HEK293 (cell line): ENCODE measurements at regions not wholly inside any gene's neighbourhood (a gene's known extent, or its start where the extent isn't known, plus 50 kb on each side); places are given as distances from the start of the nearest gene placed in this dataset.

ENCODE experiments used
- CTCF ChIA-PET: fragments of 350-600 bp; formaldehyde crosslinking; extraction: SDS; loops from one replicate; lab custom pipeline; 2021; ENCODE audit warnings: antibody characterized with exemption; lab: Yijun Ruan, JAX
- POLR2A ChIA-PET: fragments of 300-600 bp; formaldehyde crosslinking; extraction: SDS; loops from one replicate; lab custom pipeline; 2020; ENCODE audit warnings: antibody characterized with exemption, inconsistent platforms; lab: Yijun Ruan, JAX
- H3K27ac ChIP-seq: fragments of 200-500 bp; sonication (Bioruptor generic); 2 replicates; pipeline ENCODE4 v1.5.1; 2014; ENCODE audit warnings: low read depth, low read length, control low read depth, inconsistent platforms; ENCODE audit errors: extremely low read depth
- H3K36me3 ChIP-seq, 2 experiments: fragments of 200-500 bp in 1 of 2; sonication (Bioruptor generic) in 1 of 2; 1 replicate in 1 of 2; 2 replicates in 1 of 2; pipeline ENCODE4 v1.5.1; 2014 to 2017; ENCODE audit warnings: inconsistent platforms in 2 of 2, low read length in 2 of 2; ENCODE audit not compliant: control insufficient read depth in 2 of 2, insufficient read depth in 1 of 2
- H3K4me1 ChIP-seq: fragments of 200-500 bp; sonication (Bioruptor generic); 2 replicates; pipeline ENCODE4 v1.5.1; 2014; ENCODE audit warnings: mild to moderate bottlenecking, low read length, inconsistent platforms; ENCODE audit not compliant: control insufficient read depth, insufficient read depth
- H3K4me3 ChIP-seq: 2 replicates; pipeline ENCODE4 v1.5.1; 2011; ENCODE audit warnings: low read depth, mild to moderate bottlenecking, control low read depth, low read length, moderate library complexity
- H3K9me3 ChIP-seq: fragments of 200-500 bp; sonication (Bioruptor generic); 2 replicates; pipeline ENCODE4 v1.5.1; 2014; ENCODE audit warnings: low read depth, low read length, inconsistent platforms; ENCODE audit not compliant: control insufficient read depth, insufficient read depth
- KLF10 ChIP-seq: fragments of 450-650 bp; IDR thresholded peaks from 2 replicates; pipeline ENCODE4 v1.5.1; 2018; ENCODE audit warnings: missing biosample characterization, mild to moderate bottlenecking, missing genetic modification characterization
- KLF16 ChIP-seq: fragments of 450-650 bp; formaldehyde crosslinking; IDR thresholded peaks from 2 replicates; pipeline ENCODE4 v1.5.1; 2017; ENCODE audit warnings: missing biosample characterization, missing genetic modification characterization
- MEIS1 ChIP-seq: sonication (generic); formaldehyde crosslinking; IDR thresholded peaks from 2 replicates; pipeline ENCODE4 v1.8.1; 2022; ENCODE audit warnings: missing genetic modification reagents, mild to moderate bottlenecking, borderline replicate concordance
- OSR2 ChIP-seq: fragments of 450-650 bp; formaldehyde crosslinking; IDR thresholded peaks from 2 replicates; pipeline ENCODE4 v1.5.1; 2016; ENCODE audit warnings: missing biosample characterization, missing genetic modification characterization
- YY1 ChIP-seq: fragments of 450-650 bp; formaldehyde crosslinking; IDR thresholded peaks from 2 replicates; pipeline ENCODE4 v1.5.1; 2018; ENCODE audit warnings: missing biosample characterization, missing genetic modification characterization
- ZBTB8A ChIP-seq: fragments of 450-650 bp; formaldehyde crosslinking; IDR thresholded peaks from 2 replicates; pipeline ENCODE4 v1.5.1; 2016; ENCODE audit warnings: missing biosample characterization, missing genetic modification characterization
- ZNF112 ChIP-seq: fragments of 450-650 bp; formaldehyde crosslinking; IDR thresholded peaks from 2 replicates; pipeline ENCODE4 v1.5.0; 2017; ENCODE audit warnings: missing biosample characterization, missing genetic modification characterization
- ZNF18 ChIP-seq: fragments of 450-650 bp; formaldehyde crosslinking; IDR thresholded peaks from 2 replicates; pipeline ENCODE4 v1.5.1; 2016; ENCODE audit warnings: missing biosample characterization, missing genetic modification characterization
- ZNF239 ChIP-seq: fragments of 450-650 bp; formaldehyde crosslinking; IDR thresholded peaks from 2 replicates; pipeline ENCODE4 v1.5.1; 2016; ENCODE audit warnings: missing biosample characterization, missing genetic modification characterization
- ZNF24 ChIP-seq: fragments of 450-650 bp; formaldehyde crosslinking; IDR thresholded peaks from 2 replicates; pipeline ENCODE4 v1.5.1; 2016; ENCODE audit warnings: missing biosample characterization, missing genetic modification characterization
- ZNF274 ChIP-seq, 2 experiments: fragments of 200-500 bp in 1 of 2; fragments of 450-650 bp in 1 of 2; sonication (Bioruptor generic) in 1 of 2; formaldehyde crosslinking in 1 of 2; IDR thresholded peaks; 2 replicates each; pipeline versions ENCODE4 v1.5.1 to v1.6.1; 2014 to 2016; ENCODE audit warnings: borderline replicate concordance in 1 of 2, inconsistent platforms in 1 of 2, low read length in 1 of 2, missing biosample characterization in 1 of 2, missing genetic modification characterization in 1 of 2
- ZNF280C ChIP-seq: fragments of 450-650 bp; formaldehyde crosslinking; IDR thresholded peaks from 2 replicates; pipeline ENCODE4 v1.5.1; 2016; ENCODE audit warnings: missing biosample characterization, missing genetic modification characterization
- ZNF292 ChIP-seq: fragments of 450-650 bp; formaldehyde crosslinking; IDR thresholded peaks from 2 replicates; pipeline ENCODE4 v1.5.1; 2016; ENCODE audit warnings: low read depth, missing biosample characterization, missing genetic modification characterization, borderline replicate concordance
- ZNF366 ChIP-seq: fragments of 450-650 bp; formaldehyde crosslinking; conservative IDR thresholded peaks from 2 replicates; pipeline ENCODE4 v1.5.1; 2016; ENCODE audit warnings: missing biosample characterization, missing genetic modification characterization
- ZNF449 ChIP-seq: fragments of 450-650 bp; formaldehyde crosslinking; IDR thresholded peaks from 2 replicates; pipeline ENCODE4 v1.5.1; 2017; ENCODE audit warnings: missing biosample characterization, mild to moderate bottlenecking, missing genetic modification characterization, moderate library complexity
- ZNF530 ChIP-seq: fragments of 450-650 bp; formaldehyde crosslinking; IDR thresholded peaks from 2 replicates; pipeline ENCODE4 v1.5.1; 2016; ENCODE audit warnings: low read depth, missing biosample characterization, missing genetic modification characterization
- ZNF555 ChIP-seq: fragments of 450-650 bp; formaldehyde crosslinking; conservative IDR thresholded peaks from 2 replicates; pipeline ENCODE4 v1.5.1; 2017; ENCODE audit warnings: missing biosample characterization, mild to moderate bottlenecking, missing genetic modification characterization, inconsistent platforms
- ZNF600 ChIP-seq: fragments of 450-650 bp; formaldehyde crosslinking; IDR thresholded peaks from 2 replicates; pipeline ENCODE4 v1.5.1; 2016; ENCODE audit warnings: missing biosample characterization, missing genetic modification characterization
- ZNF777 ChIP-seq: fragments of 450-650 bp; formaldehyde crosslinking; IDR thresholded peaks from 2 replicates; pipeline ENCODE4 v1.5.1; 2017; ENCODE audit warnings: missing biosample characterization, missing genetic modification characterization, borderline replicate concordance
- ZNF791 ChIP-seq: fragments of 450-650 bp; formaldehyde crosslinking; IDR thresholded peaks from 2 replicates; pipeline ENCODE4 v1.5.1; 2016; ENCODE audit warnings: missing biosample characterization, missing genetic modification characterization
- ZNF843 ChIP-seq: fragments of 450-650 bp; formaldehyde crosslinking; IDR thresholded peaks from 2 replicates; pipeline ENCODE4 v1.5.1; 2016; ENCODE audit warnings: missing biosample characterization, missing genetic modification characterization
- TF ChIP-seq, protein P1 (sequence below): fragments of 450-650 bp; IDR thresholded peaks from 2 replicates; pipeline ENCODE4 v1.5.1; 2018; ENCODE audit warnings: missing biosample characterization, mild to moderate bottlenecking, missing genetic modification characterization
- TF ChIP-seq, protein P2 (sequence below): fragments of 450-650 bp; formaldehyde crosslinking; IDR thresholded peaks from 2 replicates; pipeline ENCODE4 v1.5.1; 2016; ENCODE audit warnings: missing biosample characterization, missing genetic modification characterization

DNA sequence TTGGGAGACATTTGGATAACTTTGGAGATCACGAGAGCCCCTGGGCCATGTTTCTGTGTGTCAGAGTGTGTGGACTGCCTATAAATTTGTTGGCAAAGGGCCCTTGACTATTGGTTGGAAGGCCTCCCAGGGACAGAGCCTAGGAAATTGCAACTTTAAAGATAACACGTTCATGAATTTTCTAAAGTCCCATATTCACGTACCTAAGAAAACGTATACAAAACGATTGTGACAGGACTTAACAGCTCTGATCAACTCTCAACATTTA is 55.8 kb downstream of the DOP1B start (continued):
- no peak for TF ChIP-seq ZNF280C (tag by site-specific recombination)
- no peak for TF ChIP-seq ZNF239
- TF ChIP-seq MEIS1 = no peak

GRCh38 chr21:36214561-36214960 is 57.9 kb downstream of the DOP1B start:
- TF ChIP-seq ZNF777 (tag by site-specific recombination) (no peak), YY1 (tag by site-specific recombination) (no peak), ZNF600 (tag by site-specific recombination) (no peak), KLF16 (tag by site-specific recombination) (no peak), ZNF18 (tag by site-specific recombination) (no peak), OSR2 (tag by site-specific recombination) (no peak), ZNF791 (tag by site-specific recombination) (no peak), ZNF112 (tag by site-specific recombination) (no peak), ZNF292 (tag by site-specific recombination) (no peak), KLF10 (tag by site-specific recombination) (no peak), ZNF274 (IDR thresholded peaks at IDR 0.05; ENCODE audit: low read length) (no peak), ZNF274 (tag by site-specific recombination; IDR thresholded peaks at IDR 0.05; ENCODE audit: borderline replicate concordance) (no peak), ZNF366 (no peak), ZNF24 (tag by site-specific recombination) (no peak)
- TF ChIP-seq, protein P1, sequence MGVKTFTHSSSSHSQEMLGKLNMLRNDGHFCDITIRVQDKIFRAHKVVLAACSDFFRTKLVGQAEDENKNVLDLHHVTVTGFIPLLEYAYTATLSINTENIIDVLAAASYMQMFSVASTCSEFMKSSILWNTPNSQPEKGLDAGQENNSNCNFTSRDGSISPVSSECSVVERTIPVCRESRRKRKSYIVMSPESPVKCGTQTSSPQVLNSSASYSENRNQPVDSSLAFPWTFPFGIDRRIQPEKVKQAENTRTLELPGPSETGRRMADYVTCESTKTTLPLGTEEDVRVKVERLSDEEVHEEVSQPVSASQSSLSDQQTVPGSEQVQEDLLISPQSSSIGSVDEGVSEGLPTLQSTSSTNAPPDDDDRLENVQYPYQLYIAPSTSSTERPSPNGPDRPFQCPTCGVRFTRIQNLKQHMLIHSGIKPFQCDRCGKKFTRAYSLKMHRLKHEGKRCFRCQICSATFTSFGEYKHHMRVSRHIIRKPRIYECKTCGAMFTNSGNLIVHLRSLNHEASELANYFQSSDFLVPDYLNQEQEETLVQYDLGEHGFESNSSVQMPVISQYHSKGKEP (tag by site-specific recombination) = no peak
- TF ChIP-seq, protein P2, sequence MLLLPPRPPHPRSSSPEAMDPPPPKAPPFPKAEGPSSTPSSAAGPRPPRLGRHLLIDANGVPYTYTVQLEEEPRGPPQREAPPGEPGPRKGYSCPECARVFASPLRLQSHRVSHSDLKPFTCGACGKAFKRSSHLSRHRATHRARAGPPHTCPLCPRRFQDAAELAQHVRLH (tag by site-specific recombination) = no peak
- ChIA-PET CTCF (interaction anchor here (0.7 kb wide), 1 partner anchor 55 kb away, joined by 3 read pairs; no protein-coding TSS in a partner anchor), POLR2A (interaction anchor here (0.6 kb wide), 1 partner anchor 63 kb away, joined by 3 read pairs; no protein-coding TSS in a partner anchor)
- Histone ChIP-seq H3K36me3 (peaks cover 8 to 11% of the 10 kb centered on the region in 2 experiments; a peak in 2 of 3 replicates), H3K4me1 (peaks cover 5% of the 10 kb centered on the region), H3K27ac (no peak overlapping the region), H3K9me3 (no peaks in the 10 kb centered on the region), H3K4me3 (no peak overlapping the region)

- POLR2A ChIA-PET = no interaction called here
- Histone ChIP-seq H3K4me1 (no peaks in the 10 kb centered on the region), H3K36me3 (peaks cover 11 to 12% of the 10 kb centered on the region in 2 experiments; a peak in 2 of 3 replicates), H3K4me3 (no peak overlapping the region), H3K27ac (no peak overlapping the region), H3K9me3 (no peaks in the 10 kb centered on the region)
- TF ChIP-seq ZBTB8A (tag by site-specific recombination) = no peak
- no peak for TF ChIP-seq ZNF843 (tag by site-specific recombination)
- no peak for TF ChIP-seq ZNF555 (tag by site-specific recombination)
- 0 out of 2 replicates have a peak, but pooled peaks have one; percentile 47 for TF ChIP-seq ZNF449 (tag by site-specific recombination)
- TF ChIP-seq ZNF530 = no peak
- CTCF ChIA-PET = interaction anchor here (1.1 to 2.0 kb wide), 3 partner anchors 8 to 77 kb away, joined by 4 to 13 read pairs (median 4); no protein-coding TSS in a partner anchor
These were observed 61.1 kb downstream of the DOP1B start for GRCh38 chr21:36217743-36218142.
